ENCODE measurements at regions not wholly inside any gene's neighbourhood (a gene's known extent, or its start where the extent isn't known, plus 50 kb on each side); places are given as distances from the start of the nearest gene placed in this dataset.

GRCh38 chr7:96952974-96953391 lies 52.4 kb upstream of the DLX6 start:
- TF ChIP-seq CTCF (IDR thresholded peaks at IDR 0.05), result no peak
- no peak for TF ChIP-seq POLR2A (IDR thresholded peaks at IDR 0.05)
- TF ChIP-seq POLR2AphosphoS5 (IDR thresholded peaks at IDR 0.05), result no peak

Measured in stomach (tissue), 4 donors.